ENCODE measurements at regions not wholly inside any gene's neighbourhood (a gene's known extent, or its start where the extent isn't known, plus 50 kb on each side); places are given as distances from the start of the nearest gene placed in this dataset.

DNA sequence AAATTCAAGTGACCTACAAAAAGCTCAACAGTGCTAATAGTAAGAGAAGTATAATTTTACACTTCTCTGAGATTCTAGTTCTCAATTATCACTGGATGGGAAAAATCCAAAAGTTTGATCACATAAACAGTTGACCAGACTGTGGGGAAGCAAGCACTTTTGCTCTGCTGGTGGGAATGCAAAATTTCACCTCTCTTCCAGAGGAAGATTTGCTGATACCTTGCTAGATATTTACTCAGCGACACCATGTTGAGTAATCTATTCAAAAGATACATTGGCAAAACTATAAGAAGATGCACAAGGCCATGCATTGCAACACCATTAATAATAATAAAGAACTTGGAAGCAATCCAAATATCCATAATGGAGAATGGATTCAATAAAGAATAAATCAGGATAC lies 204.4 kb downstream of the MREG start:
- no peak for DNase-seq (ENCODE audit: low read depth)
- no peak overlapping the region for H3K4me3 ChIP-seq (ENCODE audit: low read depth, low read length)
- TF ChIP-seq, protein P1, sequence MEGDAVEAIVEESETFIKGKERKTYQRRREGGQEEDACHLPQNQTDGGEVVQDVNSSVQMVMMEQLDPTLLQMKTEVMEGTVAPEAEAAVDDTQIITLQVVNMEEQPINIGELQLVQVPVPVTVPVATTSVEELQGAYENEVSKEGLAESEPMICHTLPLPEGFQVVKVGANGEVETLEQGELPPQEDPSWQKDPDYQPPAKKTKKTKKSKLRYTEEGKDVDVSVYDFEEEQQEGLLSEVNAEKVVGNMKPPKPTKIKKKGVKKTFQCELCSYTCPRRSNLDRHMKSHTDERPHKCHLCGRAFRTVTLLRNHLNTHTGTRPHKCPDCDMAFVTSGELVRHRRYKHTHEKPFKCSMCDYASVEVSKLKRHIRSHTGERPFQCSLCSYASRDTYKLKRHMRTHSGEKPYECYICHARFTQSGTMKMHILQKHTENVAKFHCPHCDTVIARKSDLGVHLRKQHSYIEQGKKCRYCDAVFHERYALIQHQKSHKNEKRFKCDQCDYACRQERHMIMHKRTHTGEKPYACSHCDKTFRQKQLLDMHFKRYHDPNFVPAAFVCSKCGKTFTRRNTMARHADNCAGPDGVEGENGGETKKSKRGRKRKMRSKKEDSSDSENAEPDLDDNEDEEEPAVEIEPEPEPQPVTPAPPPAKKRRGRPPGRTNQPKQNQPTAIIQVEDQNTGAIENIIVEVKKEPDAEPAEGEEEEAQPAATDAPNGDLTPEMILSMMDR (IDR thresholded peaks at IDR 0.05; ENCODE audit: low read depth, low read length, missing control alignments) = no peak

DNA sequence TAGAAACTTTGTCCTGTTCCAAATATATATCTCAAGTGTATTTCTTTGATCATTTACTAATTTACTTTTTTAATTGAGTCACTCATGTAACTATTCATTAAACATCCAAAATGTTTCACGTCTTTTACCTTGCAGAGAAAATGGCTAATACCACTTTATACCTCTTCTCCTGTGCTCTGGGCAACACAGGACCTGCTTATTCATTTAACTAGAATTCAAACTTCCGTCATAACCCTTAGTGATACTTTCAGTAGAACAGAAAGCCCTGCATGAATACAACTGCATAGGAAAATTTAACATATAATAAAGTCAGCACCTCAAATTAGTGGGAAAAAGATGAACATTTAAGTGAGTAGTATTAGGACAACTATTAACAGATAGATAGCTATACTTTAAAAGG lies 205.2 kb downstream of the MREG start:
- DNase-seq (ENCODE audit: low read depth) = no peak
- no peak overlapping the region for H3K4me3 ChIP-seq (ENCODE audit: low read depth, low read length)
- TF ChIP-seq, protein P1 (IDR thresholded peaks at IDR 0.05; ENCODE audit: low read depth, low read length, missing control alignments) = no peak

DNA sequence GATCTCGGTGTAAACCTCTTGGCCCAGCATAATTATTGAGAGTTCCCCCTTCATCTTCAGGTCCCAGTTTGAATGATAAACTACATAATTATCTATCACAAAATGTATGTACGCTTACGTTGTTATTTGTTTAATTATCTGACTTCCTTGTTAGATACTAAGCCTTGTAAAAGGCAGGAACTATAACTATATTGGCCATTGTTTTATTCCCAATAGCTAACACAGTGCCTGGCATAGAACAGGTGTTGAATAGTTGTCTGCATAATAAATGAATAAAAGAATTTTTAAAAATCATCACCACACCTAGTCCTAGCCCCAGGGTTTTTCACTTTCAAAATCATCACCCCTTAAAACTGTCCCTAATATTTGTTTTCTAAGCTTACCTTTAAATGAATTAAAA lies 207.9 kb downstream of the MREG start:
- no peak for DNase-seq (ENCODE audit: low read depth)
- TF ChIP-seq, protein P1 (IDR thresholded peaks at IDR 0.05; ENCODE audit: low read depth, low read length, missing control alignments) = no peak
- H3K4me3 ChIP-seq (ENCODE audit: low read depth, low read length) = no peak overlapping the region

DNA sequence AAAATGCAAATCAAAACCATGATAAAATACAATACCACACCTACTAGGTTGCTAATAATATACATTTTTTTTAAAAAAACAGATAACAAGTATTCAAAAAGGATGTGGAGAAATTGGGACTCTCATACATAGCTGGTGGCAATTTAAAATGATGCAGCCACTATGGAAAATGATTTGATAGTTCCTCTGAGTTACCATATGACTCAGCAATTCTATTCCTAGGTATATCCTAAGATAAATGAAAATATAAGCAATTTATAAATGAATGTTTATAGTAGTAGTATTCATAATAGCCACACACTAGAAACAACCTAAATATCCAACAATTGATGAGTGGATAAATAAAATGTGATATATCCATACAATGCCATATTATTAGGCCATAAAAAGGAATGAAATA lies 210.2 kb downstream of the MREG start:
- TF ChIP-seq, protein P1 (IDR thresholded peaks at IDR 0.05; ENCODE audit: low read depth, low read length, missing control alignments) = no peak
- no peak overlapping the region for H3K4me3 ChIP-seq (ENCODE audit: low read depth, low read length)
- DNase-seq (ENCODE audit: low read depth) = no peak

DNA sequence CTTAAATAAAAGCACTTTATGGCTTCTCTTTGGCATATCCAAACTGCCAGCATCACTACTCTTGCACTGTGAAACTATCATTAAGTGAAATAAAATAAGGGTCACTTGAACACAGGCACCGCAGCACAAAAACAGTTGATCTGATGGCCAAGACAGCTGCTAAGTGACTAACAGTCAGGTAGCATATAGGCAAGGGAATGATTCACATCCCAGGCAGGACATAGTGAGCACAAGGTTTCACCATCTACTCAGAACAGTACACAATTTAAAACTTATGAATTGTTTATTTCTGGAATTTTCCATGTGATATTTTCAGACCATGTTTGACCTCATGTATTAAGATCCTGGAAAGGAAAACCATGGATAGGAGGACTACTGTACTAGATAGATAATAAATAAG lies 214.2 kb downstream of the MREG start:
- no peak for DNase-seq (ENCODE audit: low read depth)
- TF ChIP-seq, protein P1 (IDR thresholded peaks at IDR 0.05; ENCODE audit: low read depth, low read length, missing control alignments) = no peak
- H3K4me3 ChIP-seq (ENCODE audit: low read depth, low read length) = no peak overlapping the region

DNA sequence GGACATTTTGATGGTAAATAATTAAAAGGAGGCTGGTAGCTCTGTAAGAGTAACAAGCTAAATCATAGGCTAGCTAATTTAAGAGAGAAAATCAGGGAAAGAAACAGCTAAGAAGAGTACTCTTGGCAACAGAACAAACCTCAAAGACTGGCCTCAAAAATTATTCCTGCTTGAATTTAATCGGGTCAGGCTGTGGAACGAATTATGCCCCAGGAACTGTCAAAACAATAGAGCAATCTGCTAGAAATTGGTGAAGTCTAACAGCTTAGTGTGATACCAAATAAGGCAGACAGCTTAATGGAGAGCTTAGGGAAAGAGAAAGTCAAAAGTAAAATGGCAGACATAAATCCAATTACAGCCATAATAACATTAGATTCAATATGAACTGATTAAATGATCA lies 215.7 kb downstream of the MREG start:
- DNase-seq (ENCODE audit: low read depth) = no peak
- H3K4me3 ChIP-seq (ENCODE audit: low read depth, low read length) = no peak overlapping the region
- TF ChIP-seq, protein P1 (IDR thresholded peaks at IDR 0.05; ENCODE audit: low read depth, low read length, missing control alignments) = no peak

DNA sequence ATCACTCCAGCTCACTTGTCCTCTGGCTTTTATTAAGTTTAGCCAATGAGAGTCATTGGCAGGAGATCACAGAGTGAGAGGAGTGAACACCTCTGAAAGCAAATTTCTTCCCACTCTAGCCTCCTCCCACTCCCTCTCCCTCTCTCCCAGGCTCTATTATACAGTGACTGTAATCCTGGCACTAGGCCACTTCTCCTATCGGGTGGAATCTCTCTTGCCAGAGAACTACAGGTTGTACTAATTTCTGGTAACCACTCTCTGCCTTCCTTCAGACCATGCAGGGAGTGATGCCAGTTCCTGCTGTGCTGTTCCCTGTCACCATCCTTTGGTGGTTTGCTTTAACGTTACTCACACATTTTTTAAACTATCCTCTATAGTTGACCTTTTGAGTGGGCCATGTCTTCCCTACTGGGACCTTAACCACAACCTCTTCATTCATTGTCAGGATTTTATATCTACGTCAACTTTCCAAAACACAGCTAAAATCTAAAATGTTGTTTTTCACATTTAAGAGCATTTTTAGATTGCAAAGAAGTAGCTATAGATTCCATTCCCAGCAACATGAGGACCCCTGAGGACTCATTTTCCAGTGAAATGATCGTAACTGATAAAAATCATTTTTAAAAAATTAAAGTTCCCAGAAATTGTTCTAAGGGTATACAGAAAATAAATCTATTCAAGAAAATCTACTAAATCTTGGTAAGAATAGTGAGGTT lies 217.1 kb downstream of the MREG start:
- no peak for DNase-seq (ENCODE audit: low read depth)
- H3K4me3 ChIP-seq (ENCODE audit: low read depth, low read length) = no peak overlapping the region
- TF ChIP-seq, protein P1 (IDR thresholded peaks at IDR 0.05; ENCODE audit: low read depth, low read length, missing control alignments) = no peak

Measured in GM12864 (cell line).